ENCODE measurements at regions not wholly inside any gene's neighbourhood (a gene's known extent, or its start where the extent isn't known, plus 50 kb on each side); places are given as distances from the start of the nearest gene placed in this dataset.
"Not testable (repeated sequence)": the region's sequence is repeated elsewhere in the genome, so short reads cannot be mapped to it uniquely, and the experiment has no call there.

- no peak for DNase-seq
Measured at GRCh38 chr3:96491023-96491422, 323.4 kb upstream of the EPHA6 start.

GRCh38 chr3:96491868-96492267 lies 322.5 kb upstream of the EPHA6 start:
- DNase-seq: no peak

- DNase-seq: no peak
Measured at GRCh38 chr3:96510334-96510733, 304.1 kb upstream of the EPHA6 start.

GRCh38 chr3:96537165-96537564 lies 277.2 kb upstream of the EPHA6 start:
- DNase-seq: no peak

- DNase-seq: no peak
Measured at GRCh38 chr3:96538186-96538585, 276.2 kb upstream of the EPHA6 start.

GRCh38 chr3:96548073-96548472 lies 266.3 kb upstream of the EPHA6 start:
- no peak for DNase-seq

- DNase-seq: no peak
Measured at GRCh38 chr3:96576935-96577334, 237.5 kb upstream of the EPHA6 start.

- no peak for DNase-seq
Measured at GRCh38 chr3:96584066-96584465, 230.3 kb upstream of the EPHA6 start.

- DNase-seq: not testable (repeated sequence)
Measured at GRCh38 chr3:96606865-96607264, 207.5 kb upstream of the EPHA6 start.

- no peak for DNase-seq
Measured at GRCh38 chr3:96619475-96619874, 194.9 kb upstream of the EPHA6 start.

- DNase-seq: no peak
Measured at GRCh38 chr3:96622878-96623277, 191.5 kb upstream of the EPHA6 start.

GRCh38 chr3:96631050-96631449 lies 183.3 kb upstream of the EPHA6 start:
- no peak for DNase-seq

- DNase-seq: no peak
Measured at GRCh38 chr3:96646596-96646995, 167.8 kb upstream of the EPHA6 start.

- no peak for DNase-seq
Measured at GRCh38 chr3:96657710-96658109, 156.7 kb upstream of the EPHA6 start.

GRCh38 chr3:96671861-96672595 lies 142.4 kb upstream of the EPHA6 start:
- not testable (repeated sequence) for DNase-seq

- no peak for DNase-seq
Measured at GRCh38 chr3:96677156-96677555, 137.2 kb upstream of the EPHA6 start.

- DNase-seq: no peak
Measured at GRCh38 chr3:96678325-96678724, 136.1 kb upstream of the EPHA6 start.

GRCh38 chr3:96700322-96701315 lies 113.8 kb upstream of the EPHA6 start:
- no peak for DNase-seq

- no peak for DNase-seq
Measured at GRCh38 chr3:96705895-96706294, 108.5 kb upstream of the EPHA6 start.

- DNase-seq: no peak
Measured at GRCh38 chr3:96706509-96706908, 107.9 kb upstream of the EPHA6 start.

GRCh38 chr3:96711816-96712215 lies 102.6 kb upstream of the EPHA6 start:
- DNase-seq: no peak

GRCh38 chr3:96712792-96713191 lies 101.6 kb upstream of the EPHA6 start:
- DNase-seq: no peak

- no peak for DNase-seq
Measured at GRCh38 chr3:96719921-96720320, 94.5 kb upstream of the EPHA6 start.

- DNase-seq: no peak
Measured at GRCh38 chr3:96731031-96731430, 83.4 kb upstream of the EPHA6 start.
